Suprapubic skin (tissue), 4 donors: ENCODE measurements at regions not wholly inside any gene's neighbourhood (a gene's known extent, or its start where the extent isn't known, plus 50 kb on each side); places are given as distances from the start of the nearest gene placed in this dataset.

Source experiments
- DNase-seq, 2 donors: peaks; one replicate each; pipeline ENCODE4 v3.0.0-alpha.2; 2019; ENCODE audit warnings: low spot score in 2 of 2
- H3K27ac ChIP-seq: fragments of 200-600 bp; sonication (generic); one replicate; pipeline ENCODE4 v1.5.1; 2019
- H3K27me3 ChIP-seq: fragments of 200-600 bp; sonication (generic); one replicate; pipeline ENCODE4 v1.5.1; 2019
- H3K36me3 ChIP-seq: fragments of 200-600 bp; sonication (generic); one replicate; pipeline ENCODE4 v1.5.1; 2019
- H3K4me1 ChIP-seq: fragments of 200-600 bp; sonication (generic); one replicate; pipeline ENCODE4 v1.5.1; 2019
- H3K4me3 ChIP-seq: fragments of 200-600 bp; sonication (generic); one replicate; pipeline ENCODE4 v1.5.1; 2019; ENCODE audit warnings: mild to moderate bottlenecking
- H3K9me3 ChIP-seq: fragments of 200-600 bp; sonication (generic); one replicate; pipeline ENCODE4 v1.5.1; 2019
- EP300 ChIP-seq: sonication (generic); formaldehyde crosslinking; IDR thresholded peaks from one replicate; pipeline ENCODE4 v1.6.1; 2017; ENCODE audit warnings: antibody characterized with exemption
- POLR2A ChIP-seq, 2 donors: fragments of 450-650 bp; IDR thresholded peaks; one replicate each; pipeline ENCODE4 v1.6.1; 2017; ENCODE audit warnings: antibody characterized with exemption in 2 of 2, mild to moderate bottlenecking in 2 of 2, moderate library complexity in 2 of 2
- POLR2AphosphoS5 ChIP-seq, 3 donors: sonication (generic); formaldehyde crosslinking; IDR thresholded peaks; one replicate each; pipeline ENCODE4 v1.6.1; 2017; ENCODE audit warnings: antibody characterized with exemption in 3 of 3
- WGBS: methylation state at CpG from one replicate; pipeline ENCODE4 v1.1.5; 2018; 5-methylcytosine and 5-hydroxymethylcytosine counted together
- TF ChIP-seq, protein P1 (sequence below), 2 donors: fragments of 200-600 bp in 1 of 2; fragments of 450-650 bp in 1 of 2; sonication (generic) in 1 of 2; IDR thresholded peaks; one replicate each; pipeline ENCODE4 v1.5.1; 2016 to 2019; ENCODE audit warnings: antibody characterized with exemption in 2 of 2, mild to moderate bottlenecking in 1 of 2, moderate library complexity in 1 of 2

DNA sequence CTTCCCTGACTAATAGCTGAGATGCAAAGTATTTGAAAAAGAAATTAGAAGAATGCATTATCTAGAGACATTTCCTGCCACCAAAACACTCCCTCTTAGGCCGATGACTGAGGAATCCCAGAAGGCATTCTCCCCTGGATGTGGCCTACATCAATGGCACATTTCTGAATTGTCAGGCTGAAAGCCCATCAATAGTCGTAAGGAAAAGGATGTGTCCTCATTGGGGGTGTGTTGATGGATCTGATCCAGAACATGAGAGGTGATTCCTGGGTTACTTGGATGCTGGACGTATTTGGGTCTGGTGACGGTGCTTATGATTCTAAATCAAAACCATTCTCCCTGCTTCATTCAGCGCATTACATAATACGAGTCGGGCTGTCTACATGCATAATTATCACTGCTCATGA is 216.9 kb upstream of the CDIN1 start:
- no peak overlapping the region for H3K4me3 ChIP-seq
- no peak for DNase-seq
- no peaks in the 10 kb centered on the region for H3K36me3 ChIP-seq
- H3K27ac ChIP-seq: no peak overlapping the region
- TF ChIP-seq POLR2AphosphoS5 (IDR thresholded peaks at IDR 0.05): no peak
- no peak for TF ChIP-seq POLR2A (IDR thresholded peaks at IDR 0.05)
- TF ChIP-seq, protein P1, sequence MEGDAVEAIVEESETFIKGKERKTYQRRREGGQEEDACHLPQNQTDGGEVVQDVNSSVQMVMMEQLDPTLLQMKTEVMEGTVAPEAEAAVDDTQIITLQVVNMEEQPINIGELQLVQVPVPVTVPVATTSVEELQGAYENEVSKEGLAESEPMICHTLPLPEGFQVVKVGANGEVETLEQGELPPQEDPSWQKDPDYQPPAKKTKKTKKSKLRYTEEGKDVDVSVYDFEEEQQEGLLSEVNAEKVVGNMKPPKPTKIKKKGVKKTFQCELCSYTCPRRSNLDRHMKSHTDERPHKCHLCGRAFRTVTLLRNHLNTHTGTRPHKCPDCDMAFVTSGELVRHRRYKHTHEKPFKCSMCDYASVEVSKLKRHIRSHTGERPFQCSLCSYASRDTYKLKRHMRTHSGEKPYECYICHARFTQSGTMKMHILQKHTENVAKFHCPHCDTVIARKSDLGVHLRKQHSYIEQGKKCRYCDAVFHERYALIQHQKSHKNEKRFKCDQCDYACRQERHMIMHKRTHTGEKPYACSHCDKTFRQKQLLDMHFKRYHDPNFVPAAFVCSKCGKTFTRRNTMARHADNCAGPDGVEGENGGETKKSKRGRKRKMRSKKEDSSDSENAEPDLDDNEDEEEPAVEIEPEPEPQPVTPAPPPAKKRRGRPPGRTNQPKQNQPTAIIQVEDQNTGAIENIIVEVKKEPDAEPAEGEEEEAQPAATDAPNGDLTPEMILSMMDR (IDR thresholded peaks at IDR 0.05): no peak
- TF ChIP-seq EP300: no peak
- WGBS: 77% methylated on average over 7 of the region's 7 CpGs
- no peaks in the 10 kb centered on the region for H3K9me3 ChIP-seq
- peaks cover 2% of the 10 kb centered on the region for H3K4me1 ChIP-seq
- H3K27me3 ChIP-seq: no peaks in the 10 kb centered on the region

DNA sequence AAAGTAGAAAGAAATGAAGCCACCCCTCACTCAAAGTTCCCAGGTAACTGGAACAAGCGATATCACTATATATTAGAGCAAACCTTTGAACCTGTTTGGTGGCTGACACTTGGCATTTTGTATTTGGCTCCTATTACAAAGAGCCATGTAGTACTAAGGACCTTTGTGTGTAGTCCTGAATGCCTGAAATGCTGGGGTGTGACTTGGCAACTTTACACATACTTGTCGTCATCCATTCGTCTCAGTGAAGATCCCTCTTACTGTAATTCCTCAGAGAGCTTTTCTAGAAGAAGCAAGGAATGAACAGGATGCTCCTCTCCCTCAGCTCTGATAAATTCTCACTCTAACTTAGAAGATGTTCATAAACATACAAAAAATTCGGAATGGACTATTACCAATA is 216.1 kb upstream of the CDIN1 start:
- Histone ChIP-seq H3K27me3 (no peaks in the 10 kb centered on the region), H3K4me3 (no peak overlapping the region), H3K36me3 (no peaks in the 10 kb centered on the region), H3K4me1 (peaks cover 2% of the 10 kb centered on the region), H3K27ac (no peak overlapping the region), H3K9me3 (no peaks in the 10 kb centered on the region)
- DNase-seq: no peak
- WGBS: 46% methylated on average over 4 of the region's 4 CpGs
- TF ChIP-seq POLR2A (IDR thresholded peaks at IDR 0.05) (no peak), EP300 (no peak), POLR2AphosphoS5 (IDR thresholded peaks at IDR 0.05) (no peak)
- TF ChIP-seq, protein P1 (IDR thresholded peaks at IDR 0.05): no peak

DNA sequence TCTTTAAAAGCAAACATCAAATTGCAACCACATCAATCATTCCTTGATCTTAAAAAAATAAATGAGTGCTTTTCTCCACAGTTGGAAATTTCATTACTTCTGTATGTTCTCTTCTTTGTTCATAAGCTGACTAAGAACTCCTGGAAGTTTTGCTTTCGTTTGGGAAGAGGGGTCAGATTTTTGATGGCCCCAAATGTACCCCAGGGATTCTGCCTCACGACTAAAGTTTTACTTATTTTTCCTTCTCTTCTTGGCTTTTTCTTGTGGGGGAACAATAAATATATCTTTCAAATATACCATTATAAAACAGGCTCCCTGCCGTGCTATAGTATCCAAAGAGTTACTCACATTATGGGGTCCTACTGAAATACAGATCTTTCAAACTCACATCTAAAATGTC is 215.0 kb upstream of the CDIN1 start:
- Histone ChIP-seq H3K27ac (no peak overlapping the region), H3K9me3 (no peaks in the 10 kb centered on the region), H3K4me3 (no peak overlapping the region), H3K4me1 (peaks cover 2% of the 10 kb centered on the region), H3K27me3 (no peaks in the 10 kb centered on the region), H3K36me3 (no peaks in the 10 kb centered on the region)
- DNase-seq: no peak
- WGBS: 50% methylated on average over 3 of the region's 3 CpGs
- TF ChIP-seq POLR2AphosphoS5 (IDR thresholded peaks at IDR 0.05) (no peak), EP300 (no peak), POLR2A (IDR thresholded peaks at IDR 0.05) (no peak)
- TF ChIP-seq, protein P1 (IDR thresholded peaks at IDR 0.05): no peak

DNA sequence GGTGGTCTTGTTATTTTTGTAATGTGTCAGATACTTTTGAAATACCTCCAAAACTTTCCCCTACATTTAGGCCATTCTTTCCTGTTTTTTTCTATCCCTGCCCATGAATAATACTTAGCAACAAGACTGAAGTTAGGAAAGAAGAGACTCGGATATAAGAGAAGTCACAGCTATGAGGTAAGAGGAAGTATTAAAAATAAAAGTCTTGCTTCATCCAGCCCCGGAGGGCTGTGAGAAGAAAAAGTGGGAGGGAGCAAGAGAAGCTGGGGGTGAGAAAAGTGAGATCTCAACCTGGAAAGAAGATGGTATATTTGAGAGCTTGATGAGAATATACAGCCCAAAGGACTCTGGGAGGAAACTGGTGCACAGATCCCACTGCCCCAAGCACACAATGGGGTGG is 213.5 kb upstream of the CDIN1 start:
- DNase-seq: no peak
- WGBS: 48% methylated on average over 2 of the region's 2 CpGs
- Histone ChIP-seq H3K27ac (no peak overlapping the region), H3K4me3 (no peak overlapping the region), H3K36me3 (no peaks in the 10 kb centered on the region), H3K27me3 (no peaks in the 10 kb centered on the region), H3K4me1 (peaks cover 2% of the 10 kb centered on the region), H3K9me3 (no peaks in the 10 kb centered on the region)
- TF ChIP-seq EP300 (no peak), POLR2A (IDR thresholded peaks at IDR 0.05) (no peak), POLR2AphosphoS5 (IDR thresholded peaks at IDR 0.05) (no peak)
- TF ChIP-seq, protein P1 (IDR thresholded peaks at IDR 0.05): no peak

DNA sequence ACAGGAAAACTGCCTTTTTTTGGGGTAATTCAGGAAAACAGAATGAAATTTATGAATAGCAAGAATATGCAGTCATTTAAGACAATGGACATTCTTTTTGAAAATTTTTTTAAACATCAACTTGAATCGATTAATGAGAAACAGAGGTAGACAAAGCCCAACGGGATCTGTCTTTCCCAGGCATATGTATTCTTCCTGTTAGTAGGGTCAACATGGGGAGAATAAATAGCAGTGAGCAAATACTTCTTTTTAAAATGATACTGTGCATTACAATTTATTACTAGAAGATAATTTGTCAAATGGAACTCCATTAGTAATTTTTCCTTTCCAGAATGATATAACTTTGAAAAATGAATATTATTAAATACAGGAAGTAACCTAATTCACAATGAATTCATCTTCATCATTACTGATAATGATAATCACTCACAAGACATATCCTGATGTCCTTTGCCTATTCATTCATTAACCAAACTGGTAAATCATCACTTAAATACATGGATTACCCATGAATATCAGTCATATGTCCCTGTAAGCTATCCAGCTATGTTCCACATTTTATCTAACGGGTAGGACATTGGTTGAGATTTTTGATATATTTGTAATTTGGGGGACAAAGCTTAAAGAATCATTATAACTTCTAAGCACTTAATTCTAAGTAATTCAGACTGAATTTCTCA is 209.2 kb upstream of the CDIN1 start:
- WGBS: 60% methylated on average over 3 of the region's 3 CpGs
- H3K4me3 ChIP-seq: no peak overlapping the region
- H3K36me3 ChIP-seq: no peaks in the 10 kb centered on the region
- DNase-seq: no peak
- no peak overlapping the region for H3K27ac ChIP-seq
- H3K9me3 ChIP-seq: no peaks in the 10 kb centered on the region
- H3K27me3 ChIP-seq: no peaks in the 10 kb centered on the region
- no peak for TF ChIP-seq POLR2AphosphoS5 (IDR thresholded peaks at IDR 0.05)
- no peak for TF ChIP-seq EP300
- TF ChIP-seq, protein P1 (IDR thresholded peaks at IDR 0.05): no peak
- TF ChIP-seq POLR2A (IDR thresholded peaks at IDR 0.05): no peak
- no peaks in the 10 kb centered on the region for H3K4me1 ChIP-seq
